IMR-90 (cell line): ENCODE measurements at regions not wholly inside any gene's neighbourhood (a gene's known extent, or its start where the extent isn't known, plus 50 kb on each side); places are given as distances from the start of the nearest gene placed in this dataset.
A peak's percentile ranks its signal among the peaks of the same experiment; 100 is the strongest.

ENCODE experiments used
- ATAC-seq: fragments of 200-7000 bp; cut with Tn5 transposase; 2 replicates; pipeline ENCODE4 v1.9.1; 2020; ENCODE audit warnings: low read depth, mild to moderate bottlenecking, moderate library complexity
- BruUV-seq: library from RNA; stranded (reverse); fragments of 400-500 nt; replicated peaks from 2 replicates; lab custom pipeline; 2021; lab: Mats Ljungman, UMichigan
- CTCF ChIA-PET: fragments of 300-600 bp; formaldehyde crosslinking; extraction: SDS; loops from one replicate; lab custom pipeline; 2021; ENCODE audit warnings: antibody characterized with exemption; lab: Yijun Ruan, JAX
- POLR2A ChIA-PET: fragments of 300-600 bp; sonication (Branson Sonifier 250); formaldehyde crosslinking; loops from one replicate; lab custom pipeline; 2022; ENCODE audit warnings: antibody characterized with exemption; ENCODE audit not compliant: unreplicated experiment; lab: Charles Lee
- DNase-seq: peaks from one replicate; pipeline ENCODE4 v3.0.0; 2013
- H2AFZ ChIP-seq: replicated peaks from 2 replicates; pipeline ENCODE3; 2013; ENCODE audit warnings: low read length, mild to moderate bottlenecking; ENCODE audit not compliant: poor library complexity
- H2AK5ac ChIP-seq: 2 replicates; pipeline ENCODE4 v1.6.1; 2013; ENCODE audit warnings: low read depth, low read length, inconsistent platforms
- H2AK9ac ChIP-seq: replicated peaks from 2 replicates; pipeline ENCODE3; 2013; ENCODE audit warnings: mild to moderate bottlenecking, low read depth, low read length, moderate library complexity; ENCODE audit not compliant: poor library complexity
- H2BK120ac ChIP-seq: 2 replicates; pipeline ENCODE4 v1.6.1; 2013; ENCODE audit warnings: low read depth, low read length, inconsistent platforms
- H2BK15ac ChIP-seq: 3 replicates; pipeline ENCODE4 v1.6.1; 2013; ENCODE audit warnings: low read depth, low read length, inconsistent platforms
- H2BK20ac ChIP-seq: 2 replicates; pipeline ENCODE4 v1.6.1; 2013; ENCODE audit warnings: low read depth, mild to moderate bottlenecking, inconsistent platforms, low read length, moderate library complexity
- H2BK5ac ChIP-seq: 2 replicates; pipeline ENCODE4 v1.6.1; 2013; ENCODE audit warnings: mild to moderate bottlenecking, low read depth, low read length, inconsistent platforms; ENCODE audit not compliant: poor library complexity, severe bottlenecking
- H3K14ac ChIP-seq: replicated peaks from 2 replicates; pipeline ENCODE4 v1.6.1; 2013; ENCODE audit warnings: low read depth, low read length, inconsistent platforms
- H3K18ac ChIP-seq: 2 replicates; pipeline ENCODE4 v1.6.1; 2013; ENCODE audit warnings: low read depth, low read length, control low read depth
- H3K23ac ChIP-seq: 2 replicates; pipeline ENCODE4 v1.6.1; 2013; ENCODE audit warnings: low read depth, low read length, inconsistent platforms
- H3K27ac ChIP-seq: 2 replicates; pipeline ENCODE4 v1.5.1; 2013; ENCODE audit warnings: mild to moderate bottlenecking, control low read depth, low read length; ENCODE audit not compliant: insufficient read depth
- H3K27me3 ChIP-seq: 2 replicates; pipeline ENCODE4 v1.6.1; 2013; ENCODE audit warnings: low read length; ENCODE audit not compliant: control insufficient read depth, insufficient read depth
- H3K36me3 ChIP-seq: 2 replicates; pipeline ENCODE4 v1.6.1; 2013; ENCODE audit warnings: low read length, mixed read lengths; ENCODE audit not compliant: control insufficient read depth, insufficient read depth
- H3K4ac ChIP-seq: 2 replicates; pipeline ENCODE4 v1.6.1; 2013; ENCODE audit warnings: low read depth, low read length, inconsistent platforms
- H3K4me1 ChIP-seq: 2 replicates; pipeline ENCODE4 v1.6.1; 2013; ENCODE audit warnings: low read length, mixed read lengths; ENCODE audit not compliant: control insufficient read depth, insufficient read depth
- H3K4me2 ChIP-seq: 2 replicates; pipeline ENCODE4 v1.6.1; 2013; ENCODE audit warnings: low read depth, mild to moderate bottlenecking, control low read depth, low read length, moderate library complexity
- H3K4me3 ChIP-seq: 2 replicates; pipeline ENCODE4 v1.5.1; 2013; ENCODE audit warnings: low read depth, mild to moderate bottlenecking, control low read depth, low read length, moderate library complexity; ENCODE audit not compliant: insufficient read depth
- H3K56ac ChIP-seq: 2 replicates; pipeline ENCODE4 v1.6.1; 2013; ENCODE audit warnings: low read length, inconsistent platforms; ENCODE audit not compliant: insufficient read depth; ENCODE audit errors: extremely low read depth
- H3K79me1 ChIP-seq, 2 experiments: 2 replicates each; pipeline ENCODE4 v1.6.1; 2013; ENCODE audit warnings: low read length in 2 of 2, inconsistent platforms in 1 of 2, low read depth in 1 of 2
- H3K9ac ChIP-seq: 2 replicates; pipeline ENCODE4 v1.6.1; 2013; ENCODE audit warnings: low read depth, low read length, control low read depth
- H3K9me1 ChIP-seq: 2 replicates; pipeline ENCODE4 v1.6.1; 2013; ENCODE audit warnings: low read length, inconsistent platforms; ENCODE audit not compliant: insufficient read depth
- H3K9me3 ChIP-seq: 2 replicates; pipeline ENCODE4 v1.6.1; 2013; ENCODE audit warnings: low read length; ENCODE audit not compliant: control insufficient read depth, insufficient read depth
- H4K20me1 ChIP-seq: 2 replicates; pipeline ENCODE4 v1.6.1; 2013; ENCODE audit warnings: low read length, inconsistent platforms; ENCODE audit not compliant: insufficient read depth
- H4K5ac ChIP-seq: 2 replicates; pipeline ENCODE4 v1.6.1; 2013; ENCODE audit warnings: mild to moderate bottlenecking, low read depth, low read length, control low read depth
- H4K8ac ChIP-seq, 2 experiments: 2 replicates each; pipeline ENCODE4 v1.6.1; 2013; ENCODE audit warnings: low read depth in 2 of 2, low read length in 2 of 2, control low read depth in 1 of 2, inconsistent platforms in 1 of 2
- H4K91ac ChIP-seq: 2 replicates; pipeline ENCODE4 v1.6.1; 2013; ENCODE audit warnings: low read depth, low read length, inconsistent platforms; ENCODE audit not compliant: insufficient read depth
- CEBPB ChIP-seq: IDR thresholded peaks from 2 replicates; pipeline ENCODE4 v1.6.1; 2012; ENCODE audit warnings: low read depth, low read length, improper control_type of control experiment
- MAZ ChIP-seq: IDR thresholded peaks from 2 replicates; pipeline ENCODE4 v1.6.1; 2012; ENCODE audit warnings: low read depth, mild to moderate bottlenecking, low read length, improper control_type of control experiment, moderate library complexity, borderline replicate concordance
- MXI1 ChIP-seq: IDR thresholded peaks from 2 replicates; pipeline ENCODE4 v1.6.1; 2012; ENCODE audit warnings: low read depth, mild to moderate bottlenecking, low read length, moderate library complexity, borderline replicate concordance
- NFE2L2 ChIP-seq: fragments of 150-350 bp; IDR thresholded peaks from 2 replicates; pipeline ENCODE4 v1.6.1; 2016; ENCODE audit warnings: low read depth, mild to moderate bottlenecking, low read length
- WGBS, 2 experiments: methylation state at CpG; one replicate each; pipeline versions ENCODE4 v1.1.5 to v1.1.7; 2013; ENCODE audit warnings: missing lambda C conversion rate in 2 of 2; ENCODE audit not compliant: insufficient read length in 1 of 2; ENCODE audit errors: extremely low coverage in 2 of 2; 5-methylcytosine and 5-hydroxymethylcytosine counted together
- dilution Hi-C: fragments of 300-500 bp; cut with HindIII; formaldehyde crosslinking; loops from one replicate; pipeline ENCODE4 v1.14.3; 2018; ENCODE audit warnings: low sequenced_read_pairs; ENCODE audit not compliant: unreplicated experiment
- in situ Hi-C: fragments of 300-500 bp; cut with MboI; formaldehyde crosslinking; loops from 3 replicates; pipeline ENCODE4 v1.14.3; 2019; ENCODE audit warnings: low sequenced_read_pairs, inconsistent platforms, mixed read lengths
- intact Hi-C: fragments of 100-400 bp; cut with micrococcal nuclease; formaldehyde crosslinking; loops from 2 replicates; pipeline ENCODE4 v1.10.0; 2022

DNA sequence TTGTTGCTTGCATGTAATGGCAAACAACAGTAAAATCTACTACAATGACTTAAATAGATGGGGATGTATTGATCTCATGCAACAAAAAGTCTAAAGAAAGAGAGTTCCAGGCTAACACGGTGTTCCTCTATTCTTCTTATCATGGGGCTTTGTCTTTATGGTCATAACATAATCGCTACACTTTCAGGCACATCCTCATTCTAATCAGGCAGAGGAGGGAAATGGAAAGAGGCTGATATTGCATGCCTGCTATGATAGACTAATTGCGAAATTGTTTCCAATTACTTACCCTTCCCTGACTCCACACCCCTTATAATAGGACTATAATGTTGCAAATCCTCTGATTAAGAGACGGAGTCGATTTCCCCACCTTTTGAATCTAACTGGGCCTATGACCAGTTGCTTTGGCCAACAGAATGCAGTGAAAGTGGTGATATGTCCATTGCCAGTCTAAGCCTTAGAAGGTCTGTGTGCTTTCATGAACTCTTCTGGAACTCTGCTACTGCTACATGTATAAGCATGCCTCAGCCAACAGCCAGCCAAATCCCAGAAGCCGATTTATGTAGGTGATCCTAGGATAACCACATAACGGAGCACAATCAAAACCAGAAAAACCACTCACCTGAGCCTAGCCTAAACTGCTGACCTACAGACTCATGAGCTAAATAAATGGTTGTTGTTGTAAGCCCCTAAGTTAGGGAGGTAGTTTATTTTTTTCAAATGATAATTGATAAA, 180.3 kb upstream of the TACR1 start:
- no peak overlapping the region for H4K5ac ChIP-seq
- H3K9ac ChIP-seq: no peak overlapping the region
- dilution Hi-C loops (no loop called here), in situ Hi-C loops (no loop called here), intact Hi-C loops (loop anchor here (1.0 kb wide), 1 partner anchor 36 kb away; no protein-coding TSS in a partner anchor)
- no peak overlapping the region for H4K8ac ChIP-seq
- no peaks in the 10 kb centered on the region for H4K20me1 ChIP-seq
- H3K27ac ChIP-seq: no peak overlapping the region
- H3K9me3 ChIP-seq: no peaks in the 10 kb centered on the region
- H3K9me1 ChIP-seq: peaks cover 1% of the 10 kb centered on the region; the same call in 1 of the 2 replicates
- no peaks in the 10 kb centered on the region for H3K4me1 ChIP-seq
- CTCF ChIA-PET: no interaction called here
- H2AK9ac ChIP-seq: no peak overlapping the region
- H3K4ac ChIP-seq: no peak overlapping the region
- no TSS peak for BruUV-seq
- H2BK120ac ChIP-seq: no peak overlapping the region
- DNase-seq: no peak
- H3K4me3 ChIP-seq: no peak overlapping the region
- TF ChIP-seq NFE2L2 (no peak), MAZ (no peak), MXI1 (no peak), CEBPB (peak; percentile 36; the same call in 1 of the 2 replicates)
- no peak overlapping the region for H2AK5ac ChIP-seq
- H3K18ac ChIP-seq: no peak overlapping the region
- no peak for ATAC-seq
- H3K23ac ChIP-seq: no peak overlapping the region
- no peaks in the 10 kb centered on the region; the same call in 1 of the 2 replicates for H3K27me3 ChIP-seq
- H3K36me3 ChIP-seq: no peaks in the 10 kb centered on the region
- H2BK15ac ChIP-seq: no peak overlapping the region
- no peaks in the 10 kb centered on the region for H3K79me1 ChIP-seq
- POLR2A ChIA-PET: no interaction called here
- no peak overlapping the region for H3K56ac ChIP-seq
- H3K14ac ChIP-seq: no peak overlapping the region
- no peak overlapping the region for H2AFZ ChIP-seq
- no peak overlapping the region for H3K4me2 ChIP-seq
- H4K91ac ChIP-seq: no peak overlapping the region
- H2BK20ac ChIP-seq: no peak overlapping the region
- WGBS, 2 experiments: no CpG with 5 or more reads among the region's 7 CpGs
- H2BK5ac ChIP-seq: no peak overlapping the region
